Right kidney (tissue), 1 donor: ENCODE measurements at regions not wholly inside any gene's neighbourhood (a gene's known extent, or its start where the extent isn't known, plus 50 kb on each side); places are given as distances from the start of the nearest gene placed in this dataset.
A peak's percentile ranks its signal among the peaks of the same experiment; 100 is the strongest.

ENCODE experiments used
- DNase-seq: peaks from one replicate; pipeline ENCODE4 v3.0.0-alpha.2; 2016

GRCh38 chr14:97212399-97212798, 415.2 kb downstream of the VRK1 start:
- no peak for DNase-seq

- DNase-seq, result no peak
These were observed 416.5 kb downstream of the VRK1 start for GRCh38 chr14:97213720-97214119.

GRCh38 chr14:97215263-97215969, 418.2 kb downstream of the VRK1 start:
- no peak for DNase-seq

GRCh38 chr14:97217111-97217885, 420.1 kb downstream of the VRK1 start:
- DNase-seq, result no peak

GRCh38 chr14:97218274-97218673, 421.1 kb downstream of the VRK1 start:
- no peak for DNase-seq

GRCh38 chr14:97218691-97219430, 421.7 kb downstream of the VRK1 start:
- DNase-seq, result peak; percentile 72

- peak; percentile 29 for DNase-seq
These were observed 422.3 kb downstream of the VRK1 start for GRCh38 chr14:97219431-97220017.

GRCh38 chr14:97221572-97222285, 424.5 kb downstream of the VRK1 start:
- no peak for DNase-seq

GRCh38 chr14:97224016-97224415, 426.8 kb downstream of the VRK1 start:
- DNase-seq, result no peak

GRCh38 chr14:97230051-97230450, 432.9 kb downstream of the VRK1 start:
- no peak for DNase-seq

- no peak for DNase-seq
These were observed 436.3 kb downstream of the VRK1 start for GRCh38 chr14:97233319-97233985.

GRCh38 chr14:97246648-97247047, 449.5 kb downstream of the VRK1 start:
- DNase-seq, result no peak

GRCh38 chr14:97248973-97249372, 451.8 kb downstream of the VRK1 start:
- DNase-seq, result no peak

GRCh38 chr14:97250931-97251330, 453.7 kb downstream of the VRK1 start:
- DNase-seq, result no peak

- DNase-seq, result no peak
These were observed 454.4 kb downstream of the VRK1 start for GRCh38 chr14:97251491-97252155.

GRCh38 chr14:97253756-97254155, 456.6 kb downstream of the VRK1 start:
- DNase-seq, result no peak

GRCh38 chr14:97262336-97262735, 465.2 kb downstream of the VRK1 start:
- DNase-seq, result no peak

- no peak for DNase-seq
These were observed 467.5 kb downstream of the VRK1 start for GRCh38 chr14:97264516-97265230.

- no peak for DNase-seq
These were observed 469.5 kb downstream of the VRK1 start for GRCh38 chr14:97266653-97267052.

GRCh38 chr14:97267509-97267908, 470.3 kb downstream of the VRK1 start:
- no peak for DNase-seq
